SJCRH30 (cell line): ENCODE measurements at regions not wholly inside any gene's neighbourhood (a gene's known extent, or its start where the extent isn't known, plus 50 kb on each side); places are given as distances from the start of the nearest gene placed in this dataset.
A peak's percentile ranks its signal among the peaks of the same experiment; 100 is the strongest.

Experiments used
- DNase-seq, 2 experiments: peaks; one replicate each; pipeline ENCODE4 v3.0.0-alpha.2; 2015 to 2020
- H3K27ac ChIP-seq: fragments of 250-450 bp; sonication (Bioruptor Pico); 2 replicates; pipeline ENCODE4 v1.5.1; 2020; ENCODE audit warnings: mild to moderate bottlenecking, moderate library complexity
- H3K27me3 ChIP-seq: fragments of 250-450 bp; sonication (Bioruptor Pico); 2 replicates; pipeline ENCODE4 v1.5.1; 2020; ENCODE audit warnings: mild to moderate bottlenecking, moderate library complexity
- H3K36me3 ChIP-seq: fragments of 250-450 bp; sonication (Bioruptor Pico); 2 replicates; pipeline ENCODE4 v1.5.1; 2020; ENCODE audit warnings: mild to moderate bottlenecking, moderate library complexity
- H3K4me1 ChIP-seq: fragments of 250-450 bp; sonication (Bioruptor Pico); 2 replicates; pipeline ENCODE4 v1.5.1; 2020; ENCODE audit warnings: mild to moderate bottlenecking, moderate library complexity
- H3K4me3 ChIP-seq: fragments of 250-450 bp; sonication (Bioruptor Pico); 2 replicates; pipeline ENCODE4 v1.5.1; 2020; ENCODE audit warnings: mild to moderate bottlenecking, moderate library complexity
- H3K9me3 ChIP-seq: fragments of 250-450 bp; sonication (Bioruptor Pico); replicated peaks from 2 replicates; pipeline ENCODE4 v1.5.1; 2020; ENCODE audit warnings: mild to moderate bottlenecking, moderate library complexity

DNA sequence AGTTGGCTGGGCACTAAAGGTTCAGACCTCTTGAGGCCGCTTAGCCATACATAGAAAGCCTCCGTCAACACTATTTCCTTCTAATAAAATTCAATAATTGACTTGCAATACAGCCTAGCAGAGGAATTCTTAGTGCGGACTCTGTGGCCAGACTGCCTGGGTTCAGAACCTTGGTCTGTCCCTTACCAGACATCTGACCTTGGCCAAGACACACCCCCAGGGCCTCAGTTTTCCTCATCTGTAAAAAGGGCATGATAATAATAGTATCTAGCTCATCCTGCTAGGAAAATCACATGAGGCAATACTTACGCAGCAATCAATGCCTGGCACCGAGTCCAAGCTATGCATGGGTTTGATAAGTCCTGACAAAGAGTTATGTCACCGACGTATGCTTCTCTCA is 148.2 kb upstream of the SOD1 start:
- no peaks in the 10 kb centered on the region for H3K27me3 ChIP-seq
- peaks cover 5% of the 10 kb centered on the region; the same call in 1 of the 2 replicates for H3K4me1 ChIP-seq
- DNase-seq = no peak
- H3K4me3 ChIP-seq = no peak overlapping the region
- no peaks in the 10 kb centered on the region for H3K36me3 ChIP-seq
- H3K27ac ChIP-seq = no peak overlapping the region
- H3K9me3 ChIP-seq = no peaks in the 10 kb centered on the region

- no peaks in the 10 kb centered on the region for H3K4me1 ChIP-seq
- H3K4me3 ChIP-seq = no peak overlapping the region
- peak in 1 of 2 experiments; percentile 24 for DNase-seq
Observed at GRCh38 chr21:31509194-31510017, 150.1 kb upstream of the SOD1 start.

DNA sequence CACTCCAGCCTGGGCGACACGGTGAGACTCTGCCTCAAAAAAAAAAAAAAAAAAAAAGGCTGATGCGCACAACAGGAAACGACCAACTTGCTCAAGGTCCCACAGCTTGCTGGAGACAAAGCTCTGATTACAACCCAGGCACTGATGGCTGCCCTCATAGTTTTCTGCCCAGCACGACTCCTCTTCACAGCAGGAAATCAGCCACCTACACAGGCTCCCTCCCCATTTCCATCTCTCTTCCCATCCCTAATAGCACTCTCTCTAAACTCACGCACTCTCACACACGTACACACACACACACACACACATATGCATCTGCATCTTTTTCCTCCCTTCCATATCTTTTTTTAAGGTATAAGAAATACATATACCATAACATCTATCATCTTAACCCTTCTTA is 153.5 kb upstream of the SOD1 start:
- H3K4me3 ChIP-seq = no peak overlapping the region
- no peaks in the 10 kb centered on the region for H3K36me3 ChIP-seq
- DNase-seq = no peak
- H3K27me3 ChIP-seq = no peaks in the 10 kb centered on the region
- no peak overlapping the region for H3K27ac ChIP-seq
- no peaks in the 10 kb centered on the region for H3K9me3 ChIP-seq
- H3K4me1 ChIP-seq = no peaks in the 10 kb centered on the region

More at GRCh38 chr21:31509194-31510017, 150.1 kb upstream of the SOD1 start:
- no peak overlapping the region for H3K27ac ChIP-seq
- H3K27me3 ChIP-seq = no peaks in the 10 kb centered on the region
- H3K36me3 ChIP-seq = no peaks in the 10 kb centered on the region
- H3K9me3 ChIP-seq = no peaks in the 10 kb centered on the region

DNA sequence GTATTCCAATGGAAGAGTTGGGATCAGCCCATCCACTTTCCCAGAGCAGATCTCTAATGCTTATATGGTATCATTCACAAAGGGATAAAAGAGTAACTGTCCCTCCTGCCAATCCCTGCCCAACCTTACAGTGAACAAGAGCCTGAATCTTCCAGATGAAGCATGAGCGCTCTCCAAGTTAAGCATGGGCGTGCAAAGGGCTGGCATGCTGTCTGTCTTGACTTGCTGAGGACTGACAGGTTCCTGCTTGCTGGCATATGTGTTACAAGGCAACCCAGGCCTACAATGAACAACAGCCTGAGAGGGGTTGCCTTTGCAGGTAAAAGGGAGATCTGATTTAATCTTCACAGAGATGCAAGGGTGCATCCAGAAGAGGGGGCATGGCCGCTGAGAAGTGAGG is 155.6 kb upstream of the SOD1 start:
- Histone ChIP-seq H3K36me3 (no peaks in the 10 kb centered on the region), H3K4me1 (no peaks in the 10 kb centered on the region), H3K4me3 (no peak overlapping the region), H3K9me3 (no peaks in the 10 kb centered on the region), H3K27me3 (no peaks in the 10 kb centered on the region), H3K27ac (no peak overlapping the region)
- no peak for DNase-seq

DNA sequence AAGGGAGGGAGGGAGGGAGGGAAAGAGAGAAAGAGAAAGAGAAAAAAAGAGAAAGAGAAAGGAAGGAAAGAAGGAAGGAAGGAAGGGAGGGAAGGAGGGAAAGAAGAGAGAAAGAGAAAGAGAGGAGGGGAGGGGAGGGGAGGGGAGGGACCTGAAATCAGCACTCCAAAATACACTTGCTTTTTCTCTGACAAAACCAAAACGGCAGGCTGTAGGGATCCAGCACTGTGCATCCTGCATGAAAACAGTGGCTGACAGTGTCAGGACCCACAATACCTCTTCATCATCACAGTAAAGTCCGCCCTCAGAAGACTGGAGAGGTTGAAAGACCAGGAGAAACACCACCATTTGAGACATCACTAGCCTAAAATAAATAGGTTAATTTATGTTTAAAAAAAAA is 156.0 kb upstream of the SOD1 start:
- Histone ChIP-seq H3K27ac (no peak overlapping the region), H3K9me3 (no peaks in the 10 kb centered on the region), H3K4me3 (no peak overlapping the region), H3K36me3 (no peaks in the 10 kb centered on the region), H3K27me3 (no peaks in the 10 kb centered on the region), H3K4me1 (no peaks in the 10 kb centered on the region)
- no peak for DNase-seq

DNA sequence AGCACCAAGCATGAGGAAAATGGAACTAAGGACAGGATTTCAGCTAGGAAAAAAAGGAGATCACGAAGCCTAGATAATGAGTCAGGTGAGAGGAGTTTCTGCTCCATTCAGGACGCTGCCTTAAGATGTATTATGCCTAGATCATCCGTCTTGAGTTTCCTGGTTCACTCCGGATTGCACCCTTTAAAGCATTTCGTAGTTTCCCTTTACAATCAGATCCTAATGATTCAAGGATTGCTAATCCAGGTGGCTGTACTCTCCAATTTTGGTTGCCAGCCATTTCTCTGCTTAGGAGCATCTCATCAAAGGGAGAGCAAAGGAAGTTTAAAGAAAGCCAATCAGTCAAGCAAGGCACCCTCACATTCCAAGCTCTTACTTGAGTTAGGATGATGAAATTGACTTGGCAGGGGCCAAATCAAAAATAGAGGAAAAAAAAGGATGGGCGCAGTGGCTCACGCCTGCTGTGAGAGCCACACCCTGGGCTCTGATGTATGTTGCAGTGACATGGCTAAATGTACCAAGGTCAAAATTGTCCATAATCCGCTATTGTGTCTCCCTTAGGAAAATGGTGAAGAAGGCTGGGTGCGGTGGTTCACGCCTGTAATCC is 156.9 kb upstream of the SOD1 start:
- no peaks in the 10 kb centered on the region for H3K36me3 ChIP-seq
- no peaks in the 10 kb centered on the region for H3K9me3 ChIP-seq
- DNase-seq = no peak

GRCh38 chr21:31501926-31502325 is 157.6 kb upstream of the SOD1 start:
- no peaks in the 10 kb centered on the region for H3K36me3 ChIP-seq
- DNase-seq = no peak
- no peaks in the 10 kb centered on the region for H3K27me3 ChIP-seq
- H3K9me3 ChIP-seq = no peaks in the 10 kb centered on the region
- no peaks in the 10 kb centered on the region for H3K4me1 ChIP-seq
- H3K4me3 ChIP-seq = no peak overlapping the region
- H3K27ac ChIP-seq = no peak overlapping the region

More for the DNA sequence above, 156.9 kb upstream of the SOD1 start:
- no peaks in the 10 kb centered on the region for H3K4me1 ChIP-seq
- H3K27ac ChIP-seq = no peak overlapping the region
- H3K4me3 ChIP-seq = no peak overlapping the region
- H3K27me3 ChIP-seq = no peaks in the 10 kb centered on the region

DNA sequence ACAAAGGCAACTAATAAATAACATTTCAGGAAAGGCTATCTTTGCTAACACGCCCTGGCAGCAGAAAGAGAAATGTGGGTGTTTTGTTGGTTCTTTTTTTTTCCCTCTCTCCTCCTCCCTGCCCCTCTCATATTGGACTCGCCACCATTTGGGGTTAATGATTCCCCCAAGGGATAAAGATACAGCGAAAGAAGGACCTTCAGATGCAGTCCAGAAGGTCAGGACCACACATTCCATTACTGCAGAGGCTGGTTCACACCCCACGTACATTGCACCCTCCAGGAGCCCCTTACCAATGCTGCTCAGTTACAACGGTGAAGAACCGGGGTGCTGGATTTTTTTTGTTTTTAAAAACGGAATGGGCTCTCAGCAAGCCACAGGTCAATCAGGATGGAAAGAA is 156.9 kb upstream of the TIAM1 start:
- H3K36me3 ChIP-seq = no peaks in the 10 kb centered on the region
- H3K9me3 ChIP-seq = no peaks in the 10 kb centered on the region
- H3K4me1 ChIP-seq = no peaks in the 10 kb centered on the region
- no peak overlapping the region for H3K27ac ChIP-seq
- H3K27me3 ChIP-seq = no peaks in the 10 kb centered on the region
- no peak for DNase-seq
- H3K4me3 ChIP-seq = no peak overlapping the region

DNA sequence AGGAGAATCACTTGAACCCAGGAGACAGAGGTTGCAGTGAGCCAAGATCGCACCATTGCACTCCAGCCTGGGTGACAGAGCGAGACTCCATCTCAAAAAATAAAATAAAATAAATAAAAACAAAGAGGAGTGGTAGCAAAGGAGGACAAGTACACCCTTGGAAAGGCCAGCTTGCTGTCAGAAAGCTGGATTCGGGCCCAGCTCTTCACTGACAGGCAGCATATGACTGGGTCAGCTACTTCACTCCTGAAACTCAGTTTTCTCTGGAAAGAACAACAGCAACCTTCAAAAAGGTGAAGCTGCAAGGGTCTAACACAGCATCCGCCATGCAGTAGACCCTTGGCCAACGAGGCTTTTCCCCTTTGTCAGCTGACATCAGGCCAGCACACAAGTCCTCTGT is 156.0 kb upstream of the TIAM1 start:
- H3K36me3 ChIP-seq = no peaks in the 10 kb centered on the region
- H3K4me1 ChIP-seq = no peaks in the 10 kb centered on the region
- no peak overlapping the region for H3K4me3 ChIP-seq
- no peak for DNase-seq
- no peak overlapping the region for H3K27ac ChIP-seq
- no peaks in the 10 kb centered on the region for H3K9me3 ChIP-seq
- no peaks in the 10 kb centered on the region for H3K27me3 ChIP-seq

DNA sequence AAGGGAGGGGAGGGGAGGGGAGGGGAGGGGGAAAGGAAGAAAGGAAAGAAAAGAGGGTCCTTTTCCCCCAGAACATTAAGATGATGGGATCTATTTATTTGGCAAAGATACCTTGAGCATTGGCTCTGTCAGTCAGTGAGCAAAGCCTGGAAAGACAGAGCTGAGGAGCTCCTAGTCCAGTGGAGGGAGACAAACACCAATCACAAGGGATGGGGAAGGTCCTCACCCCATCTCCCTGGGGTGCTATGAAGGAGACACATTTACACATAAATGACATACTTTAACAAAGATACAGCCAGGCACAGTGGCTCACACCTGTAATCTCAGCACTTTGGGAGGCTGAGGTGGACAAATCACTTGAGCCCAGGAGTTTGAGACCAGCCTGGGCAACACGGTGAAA is 154.9 kb upstream of the TIAM1 start:
- no peaks in the 10 kb centered on the region for H3K36me3 ChIP-seq

DNA sequence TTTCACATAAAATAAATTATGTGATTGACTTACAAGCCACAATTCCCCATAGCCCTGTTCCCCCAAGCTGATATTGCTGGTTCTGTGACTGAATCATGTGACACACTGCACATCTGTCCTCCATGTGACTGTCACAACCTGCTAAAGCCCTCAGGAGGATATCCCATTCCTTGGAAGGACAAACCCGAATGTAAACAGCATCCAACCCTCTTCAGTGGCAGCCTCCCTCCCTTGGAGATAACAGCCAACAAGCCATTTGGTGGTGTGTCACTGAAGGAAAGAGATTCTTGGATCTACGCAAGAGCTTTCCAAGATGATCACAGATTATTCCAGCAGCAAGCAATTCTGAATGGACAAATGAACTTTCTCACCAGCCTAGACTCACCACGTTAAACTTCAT is 153.9 kb upstream of the TIAM1 start:
- Histone ChIP-seq H3K4me1 (no peaks in the 10 kb centered on the region), H3K27ac (no peak overlapping the region), H3K4me3 (no peak overlapping the region), H3K36me3 (no peaks in the 10 kb centered on the region), H3K9me3 (no peaks in the 10 kb centered on the region), H3K27me3 (no peaks in the 10 kb centered on the region)
- no peak for DNase-seq

More for the DNA sequence above, 154.9 kb upstream of the TIAM1 start:
- no peak overlapping the region for H3K4me3 ChIP-seq
- no peak for DNase-seq
- no peaks in the 10 kb centered on the region for H3K4me1 ChIP-seq
- no peaks in the 10 kb centered on the region for H3K27me3 ChIP-seq
- H3K27ac ChIP-seq = no peak overlapping the region
- no peaks in the 10 kb centered on the region for H3K9me3 ChIP-seq

DNA sequence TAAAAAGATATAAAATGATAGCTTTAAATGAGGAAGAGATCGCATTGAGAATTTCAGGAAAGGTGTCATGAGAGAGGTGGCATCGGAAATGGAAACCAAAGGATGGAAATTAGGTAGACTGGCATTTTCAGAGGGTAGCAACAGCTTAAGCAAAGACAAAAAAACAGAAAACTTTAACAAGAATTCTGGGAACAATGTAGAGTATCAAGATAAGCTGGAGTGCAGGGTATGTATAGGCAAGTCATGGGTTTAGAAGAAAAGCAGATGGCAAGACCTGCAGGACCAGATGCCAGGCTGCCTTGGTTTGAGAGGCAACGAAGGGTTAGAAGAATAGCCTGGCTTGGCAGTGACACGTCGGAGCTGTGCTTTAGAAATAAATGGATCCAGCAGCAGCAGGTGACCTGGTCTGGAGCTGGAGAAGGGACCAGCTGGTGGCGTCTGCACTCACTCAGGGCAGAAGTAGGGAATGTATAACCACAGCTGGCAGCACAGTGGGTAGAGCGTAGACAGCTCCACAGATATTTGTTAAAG is 149.4 kb upstream of the TIAM1 start:
- DNase-seq = no peak
- Histone ChIP-seq H3K36me3 (no peaks in the 10 kb centered on the region), H3K9me3 (no peaks in the 10 kb centered on the region), H3K27me3 (no peaks in the 10 kb centered on the region), H3K4me1 (no peaks in the 10 kb centered on the region), H3K27ac (no peak overlapping the region), H3K4me3 (no peak overlapping the region)

GRCh38 chr21:31491617-31492016 is 147.6 kb upstream of the TIAM1 start:
- no peaks in the 10 kb centered on the region for H3K4me1 ChIP-seq
- no peak for DNase-seq
- no peaks in the 10 kb centered on the region for H3K36me3 ChIP-seq
- H3K27ac ChIP-seq = no peak overlapping the region
- H3K27me3 ChIP-seq = no peaks in the 10 kb centered on the region
- H3K9me3 ChIP-seq = no peaks in the 10 kb centered on the region
- no peak overlapping the region for H3K4me3 ChIP-seq

DNA sequence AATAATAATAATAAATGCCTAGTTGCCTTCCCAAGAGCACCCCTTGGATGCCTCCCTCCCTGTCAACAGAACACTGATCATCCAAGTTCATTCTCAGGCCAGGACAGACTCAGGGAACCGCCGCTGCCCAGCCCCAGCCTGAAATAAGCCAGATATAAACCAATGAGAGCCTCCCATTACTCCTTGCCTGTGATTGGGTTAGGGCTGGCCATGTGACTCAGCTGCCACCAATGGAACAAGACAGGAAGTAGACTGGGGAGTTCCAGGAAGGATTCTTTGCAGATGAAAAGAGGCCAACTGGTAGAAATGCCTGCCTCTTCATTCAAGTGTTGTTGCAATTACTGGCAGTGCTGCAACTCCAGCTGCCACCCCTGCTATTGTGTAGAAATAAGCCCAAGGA is 146.4 kb upstream of the TIAM1 start:
- no peak overlapping the region for H3K4me3 ChIP-seq
- peak; percentile 18 to 34 for DNase-seq
- H3K36me3 ChIP-seq = no peaks in the 10 kb centered on the region
- H3K9me3 ChIP-seq = no peaks in the 10 kb centered on the region
- no peak overlapping the region for H3K27ac ChIP-seq
- no peaks in the 10 kb centered on the region for H3K4me1 ChIP-seq
- H3K27me3 ChIP-seq = no peaks in the 10 kb centered on the region

GRCh38 chr21:31489726-31490125 is 145.7 kb upstream of the TIAM1 start:
- DNase-seq = no peak

More at GRCh38 chr21:31489726-31490125, 145.7 kb upstream of the TIAM1 start:
- no peaks in the 10 kb centered on the region for H3K9me3 ChIP-seq
- no peaks in the 10 kb centered on the region for H3K36me3 ChIP-seq
- no peaks in the 10 kb centered on the region for H3K4me1 ChIP-seq
- no peaks in the 10 kb centered on the region for H3K27me3 ChIP-seq
- no peak overlapping the region for H3K27ac ChIP-seq
- H3K4me3 ChIP-seq = no peak overlapping the region
